ENCODE measurements at regions not wholly inside any gene's neighbourhood (a gene's known extent, or its start where the extent isn't known, plus 50 kb on each side); places are given as distances from the start of the nearest gene placed in this dataset.

GRCh38 chr7:136370137-136370536, 393.0 kb upstream of the MTPN start:
- DNase-seq (ENCODE audit: low read depth, low spot score) (no peak), ATAC-seq (no peak)
- Histone ChIP-seq H3K9me3 (ENCODE audit: control insufficient read depth, insufficient read depth, low read depth, low read length) (no peaks in the 10 kb centered on the region), H3K4me3 (ENCODE audit: low read depth in 2 of 2, low read length in 2 of 2) (no peak overlapping the region), H3K27ac (ENCODE audit: low read length) (no peak overlapping the region), H3K27me3 (ENCODE audit: control insufficient read depth, insufficient read depth, low read length) (no peaks in the 10 kb centered on the region), H3K36me3 (ENCODE audit: control insufficient read depth, insufficient read depth, low read length) (no peaks in the 10 kb centered on the region), H3K4me1 (ENCODE audit: control insufficient read depth, insufficient read depth, low read length) (no peaks in the 10 kb centered on the region)
- ChIA-PET CTCF (no interaction called here), POLR2A (no interaction called here)
- no TSS peak for BruUV-seq (replicated peaks)
- TF ChIP-seq CTCF (IDR thresholded peaks at IDR 0.05), result no peak
- no peak for TF ChIP-seq SIN3A (IDR thresholded peaks at IDR 0.05; ENCODE audit: borderline replicate concordance, insufficient read depth, low read depth, low read length)
- no peak for TF ChIP-seq POLR2AphosphoS5 (IDR thresholded peaks at IDR 0.05; ENCODE audit: low read depth, low read length)
- TF ChIP-seq TCF7L2 (IDR thresholded peaks at IDR 0.05; ENCODE audit: low read depth, low read length), result no peak
- TF ChIP-seq, protein P1, sequence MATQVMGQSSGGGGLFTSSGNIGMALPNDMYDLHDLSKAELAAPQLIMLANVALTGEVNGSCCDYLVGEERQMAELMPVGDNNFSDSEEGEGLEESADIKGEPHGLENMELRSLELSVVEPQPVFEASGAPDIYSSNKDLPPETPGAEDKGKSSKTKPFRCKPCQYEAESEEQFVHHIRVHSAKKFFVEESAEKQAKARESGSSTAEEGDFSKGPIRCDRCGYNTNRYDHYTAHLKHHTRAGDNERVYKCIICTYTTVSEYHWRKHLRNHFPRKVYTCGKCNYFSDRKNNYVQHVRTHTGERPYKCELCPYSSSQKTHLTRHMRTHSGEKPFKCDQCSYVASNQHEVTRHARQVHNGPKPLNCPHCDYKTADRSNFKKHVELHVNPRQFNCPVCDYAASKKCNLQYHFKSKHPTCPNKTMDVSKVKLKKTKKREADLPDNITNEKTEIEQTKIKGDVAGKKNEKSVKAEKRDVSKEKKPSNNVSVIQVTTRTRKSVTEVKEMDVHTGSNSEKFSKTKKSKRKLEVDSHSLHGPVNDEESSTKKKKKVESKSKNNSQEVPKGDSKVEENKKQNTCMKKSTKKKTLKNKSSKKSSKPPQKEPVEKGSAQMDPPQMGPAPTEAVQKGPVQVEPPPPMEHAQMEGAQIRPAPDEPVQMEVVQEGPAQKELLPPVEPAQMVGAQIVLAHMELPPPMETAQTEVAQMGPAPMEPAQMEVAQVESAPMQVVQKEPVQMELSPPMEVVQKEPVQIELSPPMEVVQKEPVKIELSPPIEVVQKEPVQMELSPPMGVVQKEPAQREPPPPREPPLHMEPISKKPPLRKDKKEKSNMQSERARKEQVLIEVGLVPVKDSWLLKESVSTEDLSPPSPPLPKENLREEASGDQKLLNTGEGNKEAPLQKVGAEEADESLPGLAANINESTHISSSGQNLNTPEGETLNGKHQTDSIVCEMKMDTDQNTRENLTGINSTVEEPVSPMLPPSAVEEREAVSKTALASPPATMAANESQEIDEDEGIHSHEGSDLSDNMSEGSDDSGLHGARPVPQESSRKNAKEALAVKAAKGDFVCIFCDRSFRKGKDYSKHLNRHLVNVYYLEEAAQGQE (IDR thresholded peaks at IDR 0.05; ENCODE audit: insufficient read depth in 1 of 2, low read depth in 2 of 2, low read length in 1 of 2), result no peak
- in situ Hi-C loops (cut with HindIII; ENCODE audit: low pct_unique_long_range_greater_than_20kb, low sequenced_read_pairs), result no loop called here
- intact Hi-C loops (cut with micrococcal nuclease; ENCODE audit: unreplicated experiment), result no loop called here

GRCh38 chr7:136369225-136369624, 392.1 kb upstream of the MTPN start:
- Histone ChIP-seq H3K27me3 (ENCODE audit: control insufficient read depth, insufficient read depth, low read length) (no peaks in the 10 kb centered on the region), H3K4me3 (ENCODE audit: low read depth in 2 of 2, low read length in 2 of 2) (no peak overlapping the region), H3K27ac (ENCODE audit: low read length) (no peak overlapping the region), H3K9me3 (ENCODE audit: control insufficient read depth, insufficient read depth, low read depth, low read length) (no peaks in the 10 kb centered on the region), H3K4me1 (ENCODE audit: control insufficient read depth, insufficient read depth, low read length) (no peaks in the 10 kb centered on the region), H3K36me3 (ENCODE audit: control insufficient read depth, insufficient read depth, low read length) (no peaks in the 10 kb centered on the region)
- ATAC-seq (no peak), DNase-seq (ENCODE audit: low read depth, low spot score) (no peak)
- intact Hi-C loops (cut with micrococcal nuclease; ENCODE audit: unreplicated experiment), result no loop called here
- no TSS peak for BruUV-seq (replicated peaks)
- ChIA-PET CTCF (no interaction called here), POLR2A (no interaction called here)
- in situ Hi-C loops (cut with HindIII; ENCODE audit: low pct_unique_long_range_greater_than_20kb, low sequenced_read_pairs), result no loop called here
- no peak for TF ChIP-seq CTCF (IDR thresholded peaks at IDR 0.05)
- TF ChIP-seq TCF7L2 (IDR thresholded peaks at IDR 0.05; ENCODE audit: low read depth, low read length), result no peak
- TF ChIP-seq SIN3A (IDR thresholded peaks at IDR 0.05; ENCODE audit: borderline replicate concordance, insufficient read depth, low read depth, low read length), result no peak
- no peak for TF ChIP-seq POLR2AphosphoS5 (IDR thresholded peaks at IDR 0.05; ENCODE audit: low read depth, low read length)
- TF ChIP-seq, protein P1 (IDR thresholded peaks at IDR 0.05; ENCODE audit: insufficient read depth in 1 of 2, low read depth in 2 of 2, low read length in 1 of 2), result no peak

Data from Panc1 (cell line).